ENCODE measurements at regions not wholly inside any gene's neighbourhood (a gene's known extent, or its start where the extent isn't known, plus 50 kb on each side); places are given as distances from the start of the nearest gene placed in this dataset.

GRCh38 chr4:10974371-10974770 is 289.8 kb upstream of the CLNK start:
- no peak for TF ChIP-seq CTCF (conservative IDR thresholded peaks at IDR 0.05)

GRCh38 chr4:10973686-10974085 is 289.1 kb upstream of the CLNK start:
- TF ChIP-seq CTCF (conservative IDR thresholded peaks at IDR 0.05): no peak
- H3K27ac ChIP-seq: no peak overlapping the region

More at GRCh38 chr4:10974371-10974770, 289.8 kb upstream of the CLNK start:
- H3K27ac ChIP-seq: no peak overlapping the region

GRCh38 chr4:10971800-10972401 is 287.3 kb upstream of the CLNK start:
- TF ChIP-seq CTCF (conservative IDR thresholded peaks at IDR 0.05): no peak
- H3K27ac ChIP-seq: no peak overlapping the region

- TF ChIP-seq CTCF (conservative IDR thresholded peaks at IDR 0.05): no peak
- no peak overlapping the region for H3K27ac ChIP-seq
Observed at GRCh38 chr4:10965196-10965595, 280.6 kb upstream of the CLNK start.

GRCh38 chr4:10963958-10964703 is 279.6 kb upstream of the CLNK start:
- no peak overlapping the region for H3K27ac ChIP-seq
- no peak for TF ChIP-seq CTCF (conservative IDR thresholded peaks at IDR 0.05)

- H3K27ac ChIP-seq: no peak overlapping the region
- TF ChIP-seq CTCF (conservative IDR thresholded peaks at IDR 0.05): no peak
Observed at GRCh38 chr4:10963241-10963640, 278.7 kb upstream of the CLNK start.

- TF ChIP-seq CTCF (conservative IDR thresholded peaks at IDR 0.05): no peak
- no peak overlapping the region for H3K27ac ChIP-seq
Observed at GRCh38 chr4:10962246-10962645, 277.7 kb upstream of the CLNK start.
